ENCODE measurements at regions not wholly inside any gene's neighbourhood (a gene's known extent, or its start where the extent isn't known, plus 50 kb on each side); places are given as distances from the start of the nearest gene placed in this dataset.
A peak's percentile ranks its signal among the peaks of the same experiment; 100 is the strongest.
"Not testable (repeated sequence)": the region's sequence is repeated elsewhere in the genome, so short reads cannot be mapped to it uniquely, and the experiment has no call there.

- intact Hi-C loops (cut with DNase I): no loop called here
- no peaks in the 10 kb centered on the region for H3K4me1 ChIP-seq
- ATAC-seq (peak in 1 of 4 donors; percentile 28), DNase-seq (no peak)
- no peak overlapping the region for H3K27ac ChIP-seq
- no peaks in the 10 kb centered on the region for H3K9me3 ChIP-seq
- no peak overlapping the region for H3K4me3 ChIP-seq
- WGBS (ENCODE audit: insufficient coverage, low coverage, low lambda C conversion rate, missing lambda C conversion rate): 44% methylated on average over 11 of the region's 11 CpGs
- no peaks in the 10 kb centered on the region for H3K27me3 ChIP-seq
- no peaks in the 10 kb centered on the region for H3K36me3 ChIP-seq
- no peak for TF ChIP-seq POLR2A (IDR thresholded peaks at IDR 0.05)
- no peak for TF ChIP-seq CTCF (IDR thresholded peaks at IDR 0.05)
Measured at GRCh38 chr14:56005191-56006053, 112.8 kb upstream of the PELI2 start.

- ATAC-seq; H3K27ac ChIP-seq; H3K36me3 ChIP-seq; H3K27me3 ChIP-seq; H3K9me3 ChIP-seq; DNase-seq; intact Hi-C loops (cut with DNase I); H3K4me1 ChIP-seq; H3K4me3 ChIP-seq: not testable (repeated sequence)
- WGBS (ENCODE audit: insufficient coverage, low coverage, low lambda C conversion rate, missing lambda C conversion rate): 57% methylated on average over 3 of the region's 5 CpGs
Measured at GRCh38 chr14:56007491-56007890, 110.7 kb upstream of the PELI2 start.

GRCh38 chr14:56008150-56008549 lies 110.1 kb upstream of the PELI2 start:
- Histone ChIP-seq H3K9me3 (no peaks in the 10 kb centered on the region), H3K36me3 (no peaks in the 10 kb centered on the region), H3K27me3 (no peaks in the 10 kb centered on the region), H3K4me1 (no peaks in the 10 kb centered on the region), H3K4me3 (no peak overlapping the region), H3K27ac (no peak overlapping the region)
- ATAC-seq: peak in 1 of 4 donors; percentile 32
- 25% methylated on average over 1 of the region's 1 CpG for WGBS (ENCODE audit: insufficient coverage, low coverage, low lambda C conversion rate, missing lambda C conversion rate)
- DNase-seq: no peak
- intact Hi-C loops (cut with DNase I): no loop called here
- TF ChIP-seq POLR2A (IDR thresholded peaks at IDR 0.05) (no peak), CTCF (IDR thresholded peaks at IDR 0.05) (no peak)

DNA sequence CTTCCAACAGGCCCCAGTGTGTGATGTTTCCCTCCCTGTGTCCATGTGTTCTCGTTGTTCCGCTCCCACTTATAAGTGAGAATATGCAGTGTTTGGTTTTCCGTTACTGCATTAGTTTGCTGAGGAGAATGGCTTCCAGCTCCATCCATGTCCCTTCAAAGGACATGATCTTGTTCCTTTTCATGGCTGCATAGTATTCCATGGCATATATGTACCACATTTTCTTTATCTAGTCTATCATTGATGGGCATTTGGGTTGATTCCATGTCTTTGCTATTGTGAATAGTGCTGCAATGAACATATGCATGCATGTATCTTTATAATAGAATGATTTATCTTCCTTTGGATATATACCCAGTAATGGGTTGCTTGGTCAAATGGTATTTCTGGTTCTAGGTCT lies 109.5 kb upstream of the PELI2 start:
- WGBS (ENCODE audit: insufficient coverage, low coverage, low lambda C conversion rate, missing lambda C conversion rate): 78% methylated on average over 3 of the region's 3 CpGs
- H3K27me3 ChIP-seq; H3K36me3 ChIP-seq; intact Hi-C loops (cut with DNase I); H3K9me3 ChIP-seq; H3K4me3 ChIP-seq; H3K4me1 ChIP-seq; DNase-seq; ATAC-seq; H3K27ac ChIP-seq: not testable (repeated sequence)

DNA sequence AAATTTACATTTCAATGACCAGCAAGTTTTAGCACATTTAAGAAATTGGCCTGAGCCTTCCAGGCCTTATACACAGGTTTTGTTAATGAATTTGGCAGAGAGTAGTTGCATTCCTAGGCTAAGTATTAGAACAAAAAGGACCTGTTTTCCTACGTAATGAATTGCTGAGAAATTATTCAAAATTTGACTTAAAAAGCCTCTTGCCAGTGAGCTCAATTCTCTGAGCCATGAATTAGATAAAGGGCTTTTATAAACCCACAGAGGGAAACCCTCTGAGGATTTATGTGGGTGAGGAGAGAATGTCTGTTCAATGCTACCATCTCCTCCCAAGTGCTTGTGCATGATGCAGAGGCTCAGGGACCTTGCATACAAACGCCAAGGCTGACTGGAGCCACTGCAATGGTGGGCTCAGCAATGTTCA lies 94.5 kb upstream of the PELI2 start:
- 71% methylated on average over 2 of the region's 2 CpGs for WGBS (ENCODE audit: insufficient coverage, low coverage, low lambda C conversion rate, missing lambda C conversion rate)
- no peaks in the 10 kb centered on the region for H3K27me3 ChIP-seq
- no peaks in the 10 kb centered on the region for H3K36me3 ChIP-seq
- TF ChIP-seq CTCF (IDR thresholded peaks at IDR 0.05): no peak
- no peak for TF ChIP-seq POLR2A (IDR thresholded peaks at IDR 0.05)
- intact Hi-C loops (cut with DNase I): no loop called here
- no peaks in the 10 kb centered on the region for H3K9me3 ChIP-seq
- DNase-seq (no peak), ATAC-seq (no peak)
- no peak overlapping the region for H3K27ac ChIP-seq
- no peak overlapping the region for H3K4me3 ChIP-seq
- H3K4me1 ChIP-seq: no peaks in the 10 kb centered on the region
